ENCODE measurements at regions not wholly inside any gene's neighbourhood (a gene's known extent, or its start where the extent isn't known, plus 50 kb on each side); places are given as distances from the start of the nearest gene placed in this dataset.

DNA sequence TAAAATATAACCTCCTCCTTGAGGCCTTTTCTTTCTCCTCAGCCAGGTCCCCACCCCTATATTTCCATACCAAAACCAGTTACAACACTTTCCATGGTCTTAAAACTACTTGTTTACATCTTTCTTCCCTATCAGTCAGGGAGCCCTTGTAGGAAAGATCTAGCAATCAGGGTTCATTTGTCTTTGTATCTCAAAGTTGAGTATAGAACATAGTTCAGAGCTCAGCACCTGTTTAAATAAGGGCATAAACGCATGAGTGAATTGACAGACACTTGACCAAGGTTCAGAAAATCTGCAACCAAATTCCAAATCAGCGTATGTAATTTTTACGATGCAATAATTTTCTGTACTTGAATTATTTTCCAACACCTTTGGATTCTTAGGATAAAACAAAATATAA, 352.2 kb upstream of the MAGEB16 start:
- TF ChIP-seq, protein P1, sequence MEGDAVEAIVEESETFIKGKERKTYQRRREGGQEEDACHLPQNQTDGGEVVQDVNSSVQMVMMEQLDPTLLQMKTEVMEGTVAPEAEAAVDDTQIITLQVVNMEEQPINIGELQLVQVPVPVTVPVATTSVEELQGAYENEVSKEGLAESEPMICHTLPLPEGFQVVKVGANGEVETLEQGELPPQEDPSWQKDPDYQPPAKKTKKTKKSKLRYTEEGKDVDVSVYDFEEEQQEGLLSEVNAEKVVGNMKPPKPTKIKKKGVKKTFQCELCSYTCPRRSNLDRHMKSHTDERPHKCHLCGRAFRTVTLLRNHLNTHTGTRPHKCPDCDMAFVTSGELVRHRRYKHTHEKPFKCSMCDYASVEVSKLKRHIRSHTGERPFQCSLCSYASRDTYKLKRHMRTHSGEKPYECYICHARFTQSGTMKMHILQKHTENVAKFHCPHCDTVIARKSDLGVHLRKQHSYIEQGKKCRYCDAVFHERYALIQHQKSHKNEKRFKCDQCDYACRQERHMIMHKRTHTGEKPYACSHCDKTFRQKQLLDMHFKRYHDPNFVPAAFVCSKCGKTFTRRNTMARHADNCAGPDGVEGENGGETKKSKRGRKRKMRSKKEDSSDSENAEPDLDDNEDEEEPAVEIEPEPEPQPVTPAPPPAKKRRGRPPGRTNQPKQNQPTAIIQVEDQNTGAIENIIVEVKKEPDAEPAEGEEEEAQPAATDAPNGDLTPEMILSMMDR (IDR thresholded peaks at IDR 0.05; ENCODE audit: low read length) = no peak
- no peak for TF ChIP-seq EZH2 (IDR thresholded peaks at IDR 0.05; ENCODE audit: borderline replicate concordance, low read length)
